PC-3 (cell line): ENCODE measurements at regions not wholly inside any gene's neighbourhood (a gene's known extent, or its start where the extent isn't known, plus 50 kb on each side); places are given as distances from the start of the nearest gene placed in this dataset.

ENCODE experiments used
- ATAC-seq: fragments of 200-7000 bp; cut with Tn5 transposase; 2 replicates; pipeline ENCODE4 v1.9.1; 2020; ENCODE audit warnings: mild to moderate bottlenecking, moderate library complexity
- BruUV-seq: library from RNA; stranded (reverse); fragments of 400-500 nt; replicated peaks from 2 replicates; lab custom pipeline; 2021; lab: Mats Ljungman, UMichigan
- CTCF ChIA-PET: fragments of 300-600 bp; sonication (Branson Sonifier 250); formaldehyde crosslinking; loops from one replicate; lab custom pipeline; 2022; ENCODE audit warnings: antibody characterized with exemption; lab: Charles Lee
- POLR2A ChIA-PET: fragments of 300-600 bp; sonication (Branson Sonifier 250); formaldehyde crosslinking; loops from one replicate; lab custom pipeline; 2022; ENCODE audit warnings: antibody characterized with exemption; ENCODE audit not compliant: unreplicated experiment; lab: Charles Lee
- DNase-seq: peaks from one replicate; pipeline ENCODE4 v3.0.0-alpha.2; 2015
- H2AFZ ChIP-seq: fragments of 300-600 bp; sonication (generic); 2 replicates; pipeline ENCODE4 v1.6.0; 2016; ENCODE audit warnings: antibody characterized with exemption, low read length
- H3F3A ChIP-seq: fragments of 300-600 bp; sonication (generic); one replicate; pipeline ENCODE4 v1.6.0; 2017; ENCODE audit warnings: antibody characterized with exemption, low read length, control low read depth, mild to moderate bottlenecking; ENCODE audit not compliant: unreplicated experiment
- H3K27ac ChIP-seq: fragments of 300-600 bp; sonication (generic); 2 replicates; pipeline ENCODE4 v1.5.1; 2016; ENCODE audit warnings: mild to moderate bottlenecking, low read length
- H3K27me3 ChIP-seq: fragments of 300-600 bp; sonication (generic); 2 replicates; pipeline ENCODE4 v1.6.1; 2016; ENCODE audit warnings: low read length, mixed read lengths
- H3K36me3 ChIP-seq: fragments of 300-600 bp; sonication (generic); 2 replicates; pipeline ENCODE4 v1.6.1; 2016; ENCODE audit warnings: low read depth, mixed run types, low read length, mixed read lengths
- H3K4me1 ChIP-seq: fragments of 300-600 bp; sonication (generic); 2 replicates; pipeline ENCODE4 v1.5.1; 2016; ENCODE audit warnings: low read length; ENCODE audit not compliant: insufficient read depth
- H3K4me2 ChIP-seq: fragments of 300-600 bp; sonication (generic); 2 replicates; pipeline ENCODE4 v1.6.0; 2016; ENCODE audit warnings: low read length
- H3K4me3 ChIP-seq: fragments of 300-600 bp; sonication (generic); 2 replicates; pipeline ENCODE4 v1.5.1; 2016; ENCODE audit warnings: mild to moderate bottlenecking, low read length, mixed read lengths
- H3K79me2 ChIP-seq: fragments of 300-600 bp; sonication (generic); 2 replicates; pipeline ENCODE4 v1.6.1; 2017; ENCODE audit warnings: low read length, mixed read lengths
- H3K9ac ChIP-seq: fragments of 300-600 bp; sonication (generic); 2 replicates; pipeline ENCODE4 v1.6.0; 2016; ENCODE audit warnings: mild to moderate bottlenecking, low read length
- H3K9me2 ChIP-seq: fragments of 300-600 bp; sonication (generic); replicated peaks from 2 replicates; pipeline ENCODE4 v1.6.1; 2016; ENCODE audit warnings: mixed run types, low read length, mixed read lengths
- H3K9me3 ChIP-seq: fragments of 300-600 bp; sonication (generic); 2 replicates; pipeline ENCODE4 v1.6.1; 2016; ENCODE audit warnings: low read length, mixed read lengths
- H4K20me1 ChIP-seq: fragments of 300-600 bp; sonication (generic); 2 replicates; pipeline ENCODE4 v1.6.1; 2016; ENCODE audit warnings: low read length, mixed read lengths
- CTCF ChIP-seq: fragments of 300-600 bp; sonication (generic); conservative IDR thresholded peaks from 2 replicates; pipeline ENCODE4 v1.5.1; 2017; ENCODE audit warnings: antibody characterized with exemption, low read depth, mild to moderate bottlenecking, low read length
- EZH2 ChIP-seq: fragments of 300-600 bp; sonication (generic); IDR thresholded peaks from one replicate; pipeline ENCODE4 v1.6.1; 2017; ENCODE audit warnings: antibody characterized with exemption, mild to moderate bottlenecking, low read length; ENCODE audit not compliant: unreplicated experiment
- EZH2phosphoT487 ChIP-seq: fragments of 300-600 bp; sonication (generic); IDR thresholded peaks from 2 replicates; pipeline ENCODE4 v1.6.1; 2018; ENCODE audit warnings: mild to moderate bottlenecking, antibody characterized with exemption, low read length, borderline replicate concordance
- intact Hi-C: fragments of 100-400 bp; cut with micrococcal nuclease; formaldehyde crosslinking; loops from 2 replicates; pipeline ENCODE4 v1.9.0; 2023

GRCh38 chr17:13749891-13750235 is 148.1 kb upstream of the HS3ST3A1 start:
- Histone ChIP-seq H3F3A (no peaks in the 10 kb centered on the region), H4K20me1 (no peaks in the 10 kb centered on the region), H3K4me2 (no peak overlapping the region), H3K9me2 (no peaks in the 10 kb centered on the region), H3K27me3 (no peaks in the 10 kb centered on the region), H3K79me2 (no peaks in the 10 kb centered on the region), H3K9me3 (no peaks in the 10 kb centered on the region), H2AFZ (no peak overlapping the region), H3K9ac (no peak overlapping the region), H3K36me3 (no peaks in the 10 kb centered on the region), H3K4me1 (peaks cover 17% of the 10 kb centered on the region), H3K4me3 (no peak overlapping the region), H3K27ac (no peak overlapping the region)
- no peak for ATAC-seq
- CTCF ChIA-PET = no interaction called here
- DNase-seq = no peak
- intact Hi-C loops = no loop called here
- BruUV-seq = no TSS peak
- no peak for TF ChIP-seq EZH2phosphoT487
- TF ChIP-seq CTCF = no peak
- TF ChIP-seq EZH2 = no peak
- POLR2A ChIA-PET = no interaction called here

GRCh38 chr17:13750816-13751793 is 149.4 kb upstream of the HS3ST3A1 start:
- Histone ChIP-seq H3K4me1 (peaks cover 17% of the 10 kb centered on the region), H3F3A (no peaks in the 10 kb centered on the region), H2AFZ (peak overlapping the region; percentile 24), H3K9ac (peak overlapping the region; percentile 29; the same call in 1 of the 2 replicates), H3K9me3 (no peaks in the 10 kb centered on the region), H4K20me1 (no peaks in the 10 kb centered on the region), H3K4me3 (peak overlapping the region; percentile 15; the same call in 1 of the 2 replicates), H3K79me2 (no peaks in the 10 kb centered on the region), H3K4me2 (peak overlapping the region; percentile 67), H3K36me3 (no peaks in the 10 kb centered on the region), H3K27ac (peak overlapping the region; percentile 75), H3K9me2 (no peaks in the 10 kb centered on the region), H3K27me3 (no peaks in the 10 kb centered on the region)
- DNase-seq (peak; percentile 78), ATAC-seq (no peak)
- POLR2A ChIA-PET = no interaction called here
- BruUV-seq = no TSS peak
- TF ChIP-seq EZH2phosphoT487 (no peak), EZH2 (no peak), CTCF (no peak)
- intact Hi-C loops = no loop called here
- CTCF ChIA-PET = no interaction called here

- Histone ChIP-seq H3K9me2 (no peaks in the 10 kb centered on the region), H4K20me1 (no peaks in the 10 kb centered on the region), H2AFZ (no peak overlapping the region), H3K79me2 (no peaks in the 10 kb centered on the region), H3K9ac (no peak overlapping the region), H3K27me3 (no peaks in the 10 kb centered on the region), H3K4me3 (no peak overlapping the region), H3K27ac (no peak overlapping the region), H3K9me3 (no peaks in the 10 kb centered on the region), H3K36me3 (no peaks in the 10 kb centered on the region), H3K4me1 (peaks cover 17% of the 10 kb centered on the region), H3F3A (no peaks in the 10 kb centered on the region), H3K4me2 (no peak overlapping the region)
- ATAC-seq (no peak), DNase-seq (no peak)
- CTCF ChIA-PET = no interaction called here
- POLR2A ChIA-PET = no interaction called here
- TF ChIP-seq CTCF = no peak
- TF ChIP-seq EZH2 = no peak
- no peak for TF ChIP-seq EZH2phosphoT487
- no TSS peak for BruUV-seq
- intact Hi-C loops = no loop called here
Measured at GRCh38 chr17:13753154-13753553, 151.4 kb upstream of the HS3ST3A1 start.
